ENCODE measurements at regions not wholly inside any gene's neighbourhood (a gene's known extent, or its start where the extent isn't known, plus 50 kb on each side); places are given as distances from the start of the nearest gene placed in this dataset.

GRCh38 chr5:111813537-111813936 is 56.5 kb upstream of the NREP start:
- H3K27ac ChIP-seq (replicated peaks): no peak overlapping the region
- H3K4me3 ChIP-seq (replicated peaks; ENCODE audit: insufficient read depth, low read length): no peak overlapping the region
- DNase-seq (ENCODE audit: low read depth in 1 of 2, low spot score in 1 of 2): no peak

GRCh38 chr5:111810112-111810511 is 53.1 kb upstream of the NREP start:
- H3K4me3 ChIP-seq (replicated peaks; ENCODE audit: insufficient read depth, low read length): no peak overlapping the region
- H3K27me3 ChIP-seq (ENCODE audit: insufficient read depth, poor library complexity, severe bottlenecking): no peaks in the 10 kb centered on the region
- TF ChIP-seq CTCF (IDR thresholded peaks at IDR 0.05; ENCODE audit: insufficient read depth, low read length) (no peak), GABPA (IDR thresholded peaks at IDR 0.05; ENCODE audit: low read depth) (no peak), REST (IDR thresholded peaks at IDR 0.05; ENCODE audit: insufficient replicate concordance, low read depth) (no peak), POLR2AphosphoS5 (IDR thresholded peaks at IDR 0.05; ENCODE audit: low read depth) (no peak), SPI1 (IDR thresholded peaks at IDR 0.05; ENCODE audit: borderline replicate concordance, low read depth) (no peak)
- no peak overlapping the region for H3K27ac ChIP-seq (replicated peaks)
- DNase-seq (ENCODE audit: low read depth in 1 of 2, low spot score in 1 of 2): no peak

More at GRCh38 chr5:111813537-111813936, 56.5 kb upstream of the NREP start:
- TF ChIP-seq GABPA (IDR thresholded peaks at IDR 0.05; ENCODE audit: low read depth) (no peak), SPI1 (IDR thresholded peaks at IDR 0.05; ENCODE audit: borderline replicate concordance, low read depth) (no peak), POLR2AphosphoS5 (IDR thresholded peaks at IDR 0.05; ENCODE audit: low read depth) (no peak), CTCF (IDR thresholded peaks at IDR 0.05; ENCODE audit: insufficient read depth, low read length) (no peak), REST (IDR thresholded peaks at IDR 0.05; ENCODE audit: insufficient replicate concordance, low read depth) (no peak)
- H3K27me3 ChIP-seq (ENCODE audit: insufficient read depth, poor library complexity, severe bottlenecking): no peaks in the 10 kb centered on the region
